ENCODE measurements at regions not wholly inside any gene's neighbourhood (a gene's known extent, or its start where the extent isn't known, plus 50 kb on each side); places are given as distances from the start of the nearest gene placed in this dataset.

DNA sequence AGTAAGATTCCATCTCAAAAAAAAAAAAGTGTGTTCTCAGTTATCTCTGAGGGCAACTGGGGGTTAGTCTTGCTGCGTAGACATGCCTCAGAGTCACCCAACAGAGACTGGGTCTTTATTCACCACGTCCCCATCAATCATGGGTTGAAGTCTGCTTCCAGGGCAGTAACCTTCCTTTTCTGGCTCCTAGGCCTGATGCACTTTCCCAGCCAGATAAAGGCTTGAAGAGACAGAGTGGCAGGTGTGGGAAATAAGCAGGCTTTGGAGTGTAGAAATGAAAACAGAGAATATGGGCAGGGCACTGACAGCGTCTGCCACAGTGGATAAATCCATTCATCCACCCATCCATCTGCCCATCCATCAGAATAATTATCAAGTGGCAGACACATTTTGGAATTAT is 134.1 kb upstream of the LGALSL start:
- 46% methylated on average over 3 of the region's 3 CpGs for WGBS (ENCODE audit: low lambda C conversion rate)
- ChIA-PET POLR2A (no interaction called here), CTCF (interaction anchor here (4.2 kb wide), 1 partner anchor 271 kb away, joined by 17 read pairs; no protein-coding TSS in a partner anchor)

GRCh38 chr2:64322433-64322832 is 131.5 kb upstream of the LGALSL start:
- H4K20me1 ChIP-seq (ENCODE audit: insufficient read depth): no peaks in the 10 kb centered on the region
- H3K9me3 ChIP-seq: no peaks in the 10 kb centered on the region
- H3K27ac ChIP-seq (ENCODE audit: low read depth in 2 of 2, low read length in 1 of 2): no peak overlapping the region
- H2AFZ ChIP-seq (ENCODE audit: low read depth): no peak overlapping the region
- H3K9me2 ChIP-seq: no peaks in the 10 kb centered on the region
- ChIA-PET CTCF (interaction anchor here (1.7 kb wide), 1 partner anchor 273 kb away, joined by 5 read pairs; no protein-coding TSS in a partner anchor), POLR2A (no interaction called here)
- WGBS (ENCODE audit: low lambda C conversion rate): 79% methylated on average over 5 of the region's 5 CpGs
- no peaks in the 10 kb centered on the region; the same call in 1 of the 2 replicates for H3K27me3 ChIP-seq (ENCODE audit: insufficient read depth)
- H3K4me2 ChIP-seq: no peak overlapping the region
- peaks cover 0 to under 1% of the 10 kb centered on the region in 2 experiments; a peak in 1 of 4 replicates for H3K4me1 ChIP-seq (ENCODE audit: control insufficient read depth in 1 of 2, insufficient read depth in 2 of 2, low read depth in 1 of 2, low read length in 1 of 2)
- no peaks in the 10 kb centered on the region for H3K36me3 ChIP-seq (replicated peaks in 1 of 2; ENCODE audit: control insufficient read depth in 1 of 2, insufficient read depth in 2 of 2, low read length in 1 of 2)
- TF ChIP-seq NFIC (IDR thresholded peaks at IDR 0.05; ENCODE audit: borderline replicate concordance): no peak
- no peak for DNase-seq
- H3F3A ChIP-seq (replicated peaks; ENCODE audit: insufficient read depth): no peaks in the 10 kb centered on the region
- H3K4me3 ChIP-seq (ENCODE audit: low read depth in 2 of 2, low read length in 1 of 2): no peak overlapping the region
- H3K79me2 ChIP-seq (ENCODE audit: insufficient read depth): no peaks in the 10 kb centered on the region
- no peak overlapping the region for H3K9ac ChIP-seq

More for the DNA sequence above, 134.1 kb upstream of the LGALSL start:
- Histone ChIP-seq H3F3A (replicated peaks; ENCODE audit: insufficient read depth) (no peaks in the 10 kb centered on the region), H3K9ac (no peak overlapping the region), H4K20me1 (ENCODE audit: insufficient read depth) (no peaks in the 10 kb centered on the region), H2AFZ (ENCODE audit: low read depth) (no peak overlapping the region), H3K27ac (ENCODE audit: low read depth in 2 of 2, low read length in 1 of 2) (no peak overlapping the region), H3K9me3 (no peaks in the 10 kb centered on the region), H3K4me3 (ENCODE audit: low read depth in 2 of 2, low read length in 1 of 2) (no peak overlapping the region), H3K79me2 (ENCODE audit: insufficient read depth) (no peaks in the 10 kb centered on the region), H3K36me3 (replicated peaks in 1 of 2; ENCODE audit: control insufficient read depth in 1 of 2, insufficient read depth in 2 of 2, low read length in 1 of 2) (no peaks in the 10 kb centered on the region), H3K4me1 (ENCODE audit: control insufficient read depth in 1 of 2, insufficient read depth in 2 of 2, low read depth in 1 of 2, low read length in 1 of 2) (no peaks in the 10 kb centered on the region), H3K9me2 (no peaks in the 10 kb centered on the region), H3K4me2 (no peak overlapping the region), H3K27me3 (ENCODE audit: insufficient read depth) (no peaks in the 10 kb centered on the region; the same call in 1 of the 2 replicates)
- DNase-seq: no peak
- TF ChIP-seq JUND (IDR thresholded peaks at IDR 0.05) (no peak), NRF1 (IDR thresholded peaks at IDR 0.05; ENCODE audit: low read depth, low read length) (no peak), MXI1 (IDR thresholded peaks at IDR 0.05; ENCODE audit: low read depth, low read length) (no peak), SIN3A (IDR thresholded peaks at IDR 0.05; ENCODE audit: borderline replicate concordance, low read depth, low read length) (no peak), FOSL2 (IDR thresholded peaks at IDR 0.05; ENCODE audit: borderline replicate concordance, low read depth) (no peak), MEF2A (IDR thresholded peaks at IDR 0.05; ENCODE audit: borderline replicate concordance, low read depth) (no peak), FOXM1 (IDR thresholded peaks at IDR 0.05; ENCODE audit: low read depth) (no peak)
- TF ChIP-seq, protein P1, sequence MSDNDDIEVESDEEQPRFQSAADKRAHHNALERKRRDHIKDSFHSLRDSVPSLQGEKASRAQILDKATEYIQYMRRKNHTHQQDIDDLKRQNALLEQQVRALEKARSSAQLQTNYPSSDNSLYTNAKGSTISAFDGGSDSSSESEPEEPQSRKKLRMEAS (IDR thresholded peaks at IDR 0.05; ENCODE audit: low read depth): no peak
- TF ChIP-seq, protein P2, sequence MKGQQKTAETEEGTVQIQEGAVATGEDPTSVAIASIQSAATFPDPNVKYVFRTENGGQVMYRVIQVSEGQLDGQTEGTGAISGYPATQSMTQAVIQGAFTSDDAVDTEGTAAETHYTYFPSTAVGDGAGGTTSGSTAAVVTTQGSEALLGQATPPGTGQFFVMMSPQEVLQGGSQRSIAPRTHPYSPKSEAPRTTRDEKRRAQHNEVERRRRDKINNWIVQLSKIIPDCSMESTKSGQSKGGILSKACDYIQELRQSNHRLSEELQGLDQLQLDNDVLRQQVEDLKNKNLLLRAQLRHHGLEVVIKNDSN (IDR thresholded peaks at IDR 0.05; ENCODE audit: borderline replicate concordance, low read depth): no peak

DNA sequence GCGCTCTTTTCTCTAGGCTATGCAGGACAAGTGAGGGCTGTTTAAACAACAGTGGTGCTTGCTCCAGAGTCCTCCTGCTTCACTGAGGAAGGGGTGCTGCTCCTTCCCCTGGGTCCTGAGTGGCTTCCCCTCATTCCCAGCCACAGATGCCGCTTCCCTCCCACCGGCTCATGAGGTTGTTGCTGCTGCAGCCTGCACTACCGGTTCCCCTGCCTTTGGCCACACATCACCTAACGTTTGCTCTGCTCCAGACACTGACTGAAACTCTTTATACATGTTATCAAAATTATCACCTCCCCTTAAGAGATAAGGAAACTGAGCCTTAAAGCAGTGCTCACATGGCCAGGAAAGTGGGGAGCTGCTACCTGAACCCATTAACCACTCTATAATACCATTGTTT is 130.8 kb upstream of the LGALSL start:
- Histone ChIP-seq H4K20me1 (ENCODE audit: insufficient read depth) (no peaks in the 10 kb centered on the region), H3K36me3 (replicated peaks in 1 of 2; ENCODE audit: control insufficient read depth in 1 of 2, insufficient read depth in 2 of 2, low read length in 1 of 2) (no peaks in the 10 kb centered on the region), H3K27ac (ENCODE audit: low read depth in 2 of 2, low read length in 1 of 2) (no peak overlapping the region), H3K4me3 (ENCODE audit: low read depth in 2 of 2, low read length in 1 of 2) (no peak overlapping the region), H3K27me3 (ENCODE audit: insufficient read depth) (no peaks in the 10 kb centered on the region; the same call in 1 of the 2 replicates), H3K4me2 (no peak overlapping the region), H2AFZ (ENCODE audit: low read depth) (no peak overlapping the region), H3K9ac (no peak overlapping the region), H3K4me1 (ENCODE audit: control insufficient read depth in 1 of 2, insufficient read depth in 2 of 2, low read depth in 1 of 2, low read length in 1 of 2) (peaks cover 0 to 2% of the 10 kb centered on the region in 2 experiments; a peak in 1 of 4 replicates), H3K9me3 (no peaks in the 10 kb centered on the region), H3F3A (replicated peaks; ENCODE audit: insufficient read depth) (no peaks in the 10 kb centered on the region), H3K9me2 (no peaks in the 10 kb centered on the region), H3K79me2 (ENCODE audit: insufficient read depth) (no peaks in the 10 kb centered on the region)
- ChIA-PET POLR2A (no interaction called here), CTCF (interaction anchor here (1.7 kb wide), 1 partner anchor 273 kb away, joined by 5 read pairs; no protein-coding TSS in a partner anchor)
- TF ChIP-seq EZH2phosphoT487 (IDR thresholded peaks at IDR 0.05; ENCODE audit: borderline replicate concordance, low read depth) (no peak), YY1 (IDR thresholded peaks at IDR 0.05; ENCODE audit: low read depth) (no peak), TAF1 (IDR thresholded peaks at IDR 0.05; ENCODE audit: borderline replicate concordance, low read depth, low read length) (no peak), JUND (IDR thresholded peaks at IDR 0.05) (no peak)
- TF ChIP-seq, protein P2 (IDR thresholded peaks at IDR 0.05; ENCODE audit: borderline replicate concordance, low read depth): no peak
- 52% methylated on average over 5 of the region's 5 CpGs for WGBS (ENCODE audit: low lambda C conversion rate)
- DNase-seq: no peak

Measured in SK-N-SH (cell line).